MG63 (cell line): ENCODE measurements at regions not wholly inside any gene's neighbourhood (a gene's known extent, or its start where the extent isn't known, plus 50 kb on each side); places are given as distances from the start of the nearest gene placed in this dataset.

Source experiments
- DNase-seq: peaks from one replicate; pipeline ENCODE4 v3.0.0-alpha.2; 2020
- H3K27me3 ChIP-seq: fragments of 250-450 bp; sonication (Bioruptor Pico); 2 replicates; pipeline ENCODE4 v1.5.1; 2020; ENCODE audit warnings: mild to moderate bottlenecking, moderate library complexity
- H3K36me3 ChIP-seq: fragments of 250-450 bp; sonication (Bioruptor Pico); 2 replicates; pipeline ENCODE4 v1.5.1; 2020; ENCODE audit warnings: mild to moderate bottlenecking, moderate library complexity
- H3K4me3 ChIP-seq: fragments of 250-450 bp; sonication (Bioruptor Pico); 2 replicates; pipeline ENCODE4 v1.5.1; 2020; ENCODE audit warnings: mild to moderate bottlenecking, moderate library complexity
- H3K9me3 ChIP-seq: fragments of 250-450 bp; sonication (Bioruptor Pico); 2 replicates; pipeline ENCODE4 v1.5.1; 2020; ENCODE audit warnings: mild to moderate bottlenecking, moderate library complexity

DNA sequence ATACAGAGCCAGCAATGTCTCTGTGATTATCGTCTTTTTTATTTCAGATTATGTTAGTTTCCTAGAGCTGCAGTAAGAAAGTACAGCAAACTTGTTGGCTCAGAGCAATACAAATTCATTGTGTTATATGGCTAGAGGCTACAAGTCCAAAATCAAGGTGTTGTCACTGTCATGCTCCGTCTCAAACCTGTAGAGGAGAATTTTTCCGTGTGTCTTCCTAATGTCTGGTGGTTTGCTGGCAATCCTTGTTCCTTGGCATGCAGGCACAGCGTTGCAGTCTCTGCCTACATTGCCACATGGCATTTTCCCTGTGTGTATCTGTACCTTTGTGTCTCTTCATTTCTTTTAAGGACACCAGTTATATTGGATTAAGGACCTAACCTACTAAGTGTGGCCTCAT lies 244.4 kb downstream of the LRRIQ3 start:
- no peaks in the 10 kb centered on the region for H3K9me3 ChIP-seq
- no peaks in the 10 kb centered on the region for H3K36me3 ChIP-seq
- no peaks in the 10 kb centered on the region for H3K27me3 ChIP-seq
- H3K4me3 ChIP-seq: no peak overlapping the region
- no peak for DNase-seq

GRCh38 chr1:73953186-73953585 lies 244.8 kb downstream of the LRRIQ3 start:
- Histone ChIP-seq H3K27me3 (no peaks in the 10 kb centered on the region), H3K36me3 (no peaks in the 10 kb centered on the region), H3K9me3 (no peaks in the 10 kb centered on the region), H3K4me3 (no peak overlapping the region)
- DNase-seq: no peak

DNA sequence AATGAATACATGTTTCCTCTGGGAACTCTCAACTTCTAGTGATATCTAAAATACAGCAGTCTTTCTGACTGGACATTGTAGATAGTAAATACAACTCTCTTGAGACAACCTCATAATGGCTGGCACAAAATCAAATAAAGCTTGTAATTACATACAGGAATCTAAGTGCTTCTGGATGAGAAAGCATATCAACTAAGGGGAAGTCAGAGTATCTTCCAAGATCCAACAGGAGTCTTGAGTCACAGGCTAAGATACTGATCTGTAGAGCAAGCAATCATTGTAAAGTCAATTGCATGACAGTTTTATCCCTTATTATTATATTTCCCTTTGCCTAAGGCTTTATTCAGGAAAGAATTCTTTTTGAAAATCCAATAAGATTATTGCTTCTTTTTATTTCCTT lies 249.9 kb downstream of the LRRIQ3 start:
- DNase-seq: no peak
- H3K27me3 ChIP-seq: no peaks in the 10 kb centered on the region
- no peaks in the 10 kb centered on the region for H3K36me3 ChIP-seq
- no peaks in the 10 kb centered on the region for H3K9me3 ChIP-seq
- no peak overlapping the region for H3K4me3 ChIP-seq

GRCh38 chr1:73947009-73947408 lies 251.0 kb downstream of the LRRIQ3 start:
- H3K27me3 ChIP-seq: no peaks in the 10 kb centered on the region
- H3K36me3 ChIP-seq: no peaks in the 10 kb centered on the region
- H3K9me3 ChIP-seq: no peaks in the 10 kb centered on the region
- DNase-seq: no peak
- no peak overlapping the region for H3K4me3 ChIP-seq

- Histone ChIP-seq H3K9me3 (no peaks in the 10 kb centered on the region), H3K4me3 (no peak overlapping the region), H3K27me3 (no peaks in the 10 kb centered on the region), H3K36me3 (no peaks in the 10 kb centered on the region)
- no peak for DNase-seq
Observed at GRCh38 chr1:73943270-73943669, 254.7 kb downstream of the LRRIQ3 start.

DNA sequence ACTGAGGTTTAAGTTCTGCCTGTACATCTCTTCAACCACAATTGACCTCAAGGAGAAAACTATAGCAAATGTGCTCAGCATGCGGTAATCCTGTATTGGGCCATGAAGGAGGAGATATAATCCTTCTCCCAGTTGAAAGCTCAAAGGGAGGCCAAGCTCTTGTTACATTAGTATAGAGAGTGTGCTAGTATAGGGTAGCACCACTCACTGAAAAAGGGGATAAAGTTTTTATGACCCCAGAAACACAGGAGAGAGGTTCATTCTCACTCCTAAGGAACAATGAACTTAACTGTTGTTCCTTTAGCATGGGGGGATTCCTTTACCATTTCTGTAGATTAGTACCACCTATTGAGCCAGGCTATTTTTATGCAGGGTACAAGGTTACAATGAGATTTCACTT lies 267.7 kb downstream of the LRRIQ3 start:
- Histone ChIP-seq H3K4me3 (no peak overlapping the region), H3K9me3 (no peaks in the 10 kb centered on the region), H3K27me3 (no peaks in the 10 kb centered on the region), H3K36me3 (no peaks in the 10 kb centered on the region)
- no peak for DNase-seq

DNA sequence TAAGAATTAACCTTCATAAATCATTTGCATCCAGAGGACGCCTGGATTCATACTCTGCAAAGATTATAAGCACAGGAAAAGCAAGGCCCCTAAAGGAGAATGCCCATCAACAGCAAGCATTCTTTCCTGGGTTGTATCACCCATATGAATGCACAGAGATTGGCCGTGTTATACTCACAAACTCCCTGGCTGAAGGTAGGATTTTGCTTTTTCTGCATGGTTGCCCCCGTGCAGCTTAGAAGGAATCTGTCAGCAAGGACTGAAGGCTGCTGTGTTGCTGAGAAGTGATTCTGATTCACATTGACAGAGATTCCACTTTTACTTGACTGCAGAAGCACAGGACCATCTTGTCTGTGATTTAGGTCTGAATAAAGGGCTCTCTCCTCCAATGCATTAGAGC lies 283.0 kb downstream of the LRRIQ3 start:
- H3K27me3 ChIP-seq: no peaks in the 10 kb centered on the region
- no peak for DNase-seq
- no peaks in the 10 kb centered on the region for H3K36me3 ChIP-seq
- H3K4me3 ChIP-seq: no peak overlapping the region
- 0 out of 2 replicates have a peak, but pooled peaks cover 2% of the 10 kb centered on the region for H3K9me3 ChIP-seq

- Histone ChIP-seq H3K27me3 (no peaks in the 10 kb centered on the region), H3K4me3 (no peak overlapping the region), H3K9me3 (0 out of 2 replicates have a peak, but pooled peaks cover 2% of the 10 kb centered on the region), H3K36me3 (no peaks in the 10 kb centered on the region)
- no peak for DNase-seq
Observed at GRCh38 chr1:73913025-73913424, 285.0 kb downstream of the LRRIQ3 start.

- Histone ChIP-seq H3K36me3 (no peaks in the 10 kb centered on the region), H3K4me3 (no peak overlapping the region), H3K27me3 (no peaks in the 10 kb centered on the region), H3K9me3 (0 out of 2 replicates have a peak, but pooled peaks cover 2% of the 10 kb centered on the region)
- DNase-seq: no peak
Observed at GRCh38 chr1:73911849-73912248, 286.1 kb downstream of the LRRIQ3 start.

- Histone ChIP-seq H3K36me3 (no peaks in the 10 kb centered on the region), H3K27me3 (no peaks in the 10 kb centered on the region), H3K9me3 (0 out of 2 replicates have a peak, but pooled peaks cover 2% of the 10 kb centered on the region), H3K4me3 (no peak overlapping the region)
- no peak for DNase-seq
Observed at GRCh38 chr1:73910466-73910865, 287.5 kb downstream of the LRRIQ3 start.

DNA sequence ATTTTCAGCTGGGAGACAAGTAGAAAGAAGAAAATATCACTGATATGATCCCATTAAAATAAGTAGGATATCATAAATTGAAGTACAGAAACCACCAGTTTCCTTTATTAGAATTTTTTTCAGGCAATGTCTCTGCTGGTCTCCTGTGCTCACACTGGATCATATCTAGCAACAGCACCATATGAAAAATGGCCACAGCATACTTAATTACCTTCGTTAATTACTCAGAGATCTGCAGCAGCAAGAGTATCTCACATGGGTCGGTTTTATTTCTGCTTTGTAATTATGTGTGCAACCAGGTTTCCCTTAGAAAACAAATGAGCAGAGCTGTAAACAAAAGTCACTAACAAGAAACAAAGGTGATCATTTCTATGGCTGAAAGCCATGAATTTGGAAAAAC lies 287.9 kb downstream of the LRRIQ3 start:
- Histone ChIP-seq H3K9me3 (0 out of 2 replicates have a peak, but pooled peaks cover 2% of the 10 kb centered on the region), H3K4me3 (no peak overlapping the region), H3K36me3 (no peaks in the 10 kb centered on the region), H3K27me3 (no peaks in the 10 kb centered on the region)
- DNase-seq: no peak

- Histone ChIP-seq H3K36me3 (no peaks in the 10 kb centered on the region), H3K27me3 (no peaks in the 10 kb centered on the region), H3K4me3 (no peak overlapping the region), H3K9me3 (0 out of 2 replicates have a peak, but pooled peaks cover 2% of the 10 kb centered on the region)
- DNase-seq: no peak
Observed at GRCh38 chr1:73909043-73909562, 288.9 kb downstream of the LRRIQ3 start.

GRCh38 chr1:73907051-73907450 lies 290.9 kb downstream of the LRRIQ3 start:
- no peak for DNase-seq

DNA sequence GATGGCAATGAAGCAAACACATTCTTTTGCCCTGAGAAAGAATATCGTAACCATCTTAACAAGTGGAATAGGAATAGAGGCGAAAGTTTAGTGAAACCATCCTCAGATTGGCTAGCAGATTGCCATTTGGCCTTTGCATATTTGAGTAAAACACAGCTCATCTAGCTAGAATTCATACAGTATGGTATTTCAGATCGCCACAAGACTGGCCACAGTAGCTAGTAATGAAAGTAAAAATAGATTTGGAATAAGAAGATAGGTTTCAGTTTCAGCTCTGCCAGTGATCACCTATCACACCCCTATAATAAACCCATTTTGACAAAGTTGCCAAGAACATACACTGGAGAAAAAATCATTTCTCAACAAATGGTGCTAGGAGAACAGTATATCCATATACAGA lies 294.9 kb downstream of the LRRIQ3 start:
- DNase-seq: no peak
- Histone ChIP-seq H3K27me3 (no peaks in the 10 kb centered on the region), H3K9me3 (no peaks in the 10 kb centered on the region), H3K36me3 (no peaks in the 10 kb centered on the region), H3K4me3 (no peak overlapping the region)

More at GRCh38 chr1:73907051-73907450, 290.9 kb downstream of the LRRIQ3 start:
- H3K9me3 ChIP-seq: no peaks in the 10 kb centered on the region
- no peak overlapping the region for H3K4me3 ChIP-seq
- no peaks in the 10 kb centered on the region for H3K27me3 ChIP-seq
- H3K36me3 ChIP-seq: no peaks in the 10 kb centered on the region

- no peaks in the 10 kb centered on the region for H3K9me3 ChIP-seq
- DNase-seq: no peak
- no peaks in the 10 kb centered on the region for H3K27me3 ChIP-seq
- H3K4me3 ChIP-seq: no peak overlapping the region
- no peaks in the 10 kb centered on the region for H3K36me3 ChIP-seq
Observed at GRCh38 chr1:73901738-73902137, 296.2 kb downstream of the LRRIQ3 start.

DNA sequence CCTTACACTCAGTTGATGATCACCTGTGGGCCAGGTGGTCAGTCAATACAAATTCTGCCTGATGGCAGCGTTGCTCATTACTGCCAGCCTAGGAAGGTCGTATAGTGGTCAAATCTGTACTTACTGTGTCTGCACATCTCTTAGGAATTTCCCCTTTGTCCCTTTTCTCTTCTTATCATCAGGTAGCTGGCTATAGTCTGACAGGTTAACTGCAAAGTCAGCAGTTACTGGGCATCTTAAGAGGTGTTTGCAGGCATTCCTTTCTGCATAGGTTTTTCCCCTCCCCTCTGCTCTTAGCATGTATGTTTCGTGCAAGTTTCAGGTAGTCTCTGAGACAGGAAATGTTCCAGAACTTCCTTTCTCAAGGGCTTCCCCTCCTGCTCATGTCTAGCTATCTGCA lies 298.7 kb downstream of the LRRIQ3 start:
- no peak overlapping the region for H3K4me3 ChIP-seq
- H3K27me3 ChIP-seq: no peaks in the 10 kb centered on the region
- no peaks in the 10 kb centered on the region for H3K36me3 ChIP-seq
- DNase-seq: no peak
- no peaks in the 10 kb centered on the region for H3K9me3 ChIP-seq

DNA sequence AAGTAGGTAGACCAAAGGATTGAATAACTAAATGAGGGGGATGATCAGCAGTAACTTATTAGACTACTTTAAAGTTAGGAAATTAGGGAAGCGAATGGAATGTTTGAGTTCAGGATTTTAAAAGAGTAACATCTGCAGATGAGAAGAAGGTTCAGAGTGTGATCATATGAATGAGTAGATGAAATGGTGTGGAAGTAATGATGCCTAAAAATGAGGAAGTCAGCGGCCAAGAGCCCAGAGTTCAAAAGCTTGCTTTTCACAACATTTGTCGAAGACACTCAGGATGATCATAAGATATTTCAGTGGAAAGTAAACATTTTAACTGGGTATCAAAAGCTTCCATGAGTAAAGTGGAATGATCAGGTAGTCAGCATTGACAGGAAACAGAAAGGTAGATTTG lies 299.4 kb downstream of the LRRIQ3 start:
- Histone ChIP-seq H3K4me3 (no peak overlapping the region), H3K36me3 (no peaks in the 10 kb centered on the region), H3K9me3 (no peaks in the 10 kb centered on the region), H3K27me3 (no peaks in the 10 kb centered on the region)
- DNase-seq: no peak

DNA sequence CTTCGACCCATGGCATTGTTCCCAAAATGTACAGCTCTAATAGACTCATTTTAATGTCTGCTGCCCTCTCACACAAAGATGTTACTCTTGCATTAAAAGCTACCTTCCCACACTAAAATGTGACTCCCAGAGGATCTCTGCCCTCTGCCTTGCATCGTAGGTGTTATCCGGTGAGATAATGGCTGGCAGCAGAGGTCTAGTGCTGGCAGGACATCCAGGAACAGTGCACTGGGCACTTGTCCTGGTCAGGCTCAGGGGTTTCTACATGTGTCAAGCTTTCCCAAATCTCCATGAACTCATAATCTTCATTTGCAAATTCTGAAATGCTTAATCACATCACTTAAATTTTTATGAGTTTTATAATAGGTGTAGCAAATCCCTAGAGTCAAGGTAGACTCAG lies 310.6 kb downstream of the LRRIQ3 start:
- no peaks in the 10 kb centered on the region for H3K36me3 ChIP-seq
- no peak overlapping the region for H3K4me3 ChIP-seq
- no peaks in the 10 kb centered on the region for H3K27me3 ChIP-seq
- no peaks in the 10 kb centered on the region for H3K9me3 ChIP-seq
- DNase-seq: no peak

GRCh38 chr1:73886716-73887115 lies 311.3 kb downstream of the LRRIQ3 start:
- Histone ChIP-seq H3K4me3 (no peak overlapping the region), H3K9me3 (no peaks in the 10 kb centered on the region), H3K36me3 (no peaks in the 10 kb centered on the region), H3K27me3 (no peaks in the 10 kb centered on the region)
- DNase-seq: no peak
